IMR-90 (cell line): ENCODE measurements at regions not wholly inside any gene's neighbourhood (a gene's known extent, or its start where the extent isn't known, plus 50 kb on each side); places are given as distances from the start of the nearest gene placed in this dataset.

Source experiments
- ATAC-seq: fragments of 200-7000 bp; cut with Tn5 transposase; 2 replicates; pipeline ENCODE4 v1.9.1; 2020; ENCODE audit warnings: low read depth, mild to moderate bottlenecking, moderate library complexity
- BruUV-seq: library from RNA; stranded (reverse); fragments of 400-500 nt; replicated peaks from 2 replicates; lab custom pipeline; 2021; lab: Mats Ljungman, UMichigan
- CTCF ChIA-PET: fragments of 300-600 bp; formaldehyde crosslinking; extraction: SDS; loops from one replicate; lab custom pipeline; 2021; ENCODE audit warnings: antibody characterized with exemption; lab: Yijun Ruan, JAX
- POLR2A ChIA-PET: fragments of 300-600 bp; sonication (Branson Sonifier 250); formaldehyde crosslinking; loops from one replicate; lab custom pipeline; 2022; ENCODE audit warnings: antibody characterized with exemption; ENCODE audit not compliant: unreplicated experiment; lab: Charles Lee
- DNase-seq: peaks from one replicate; pipeline ENCODE4 v3.0.0; 2013
- H2AFZ ChIP-seq: replicated peaks from 2 replicates; pipeline ENCODE3; 2013; ENCODE audit warnings: low read length, mild to moderate bottlenecking; ENCODE audit not compliant: poor library complexity
- H2AK5ac ChIP-seq: 2 replicates; pipeline ENCODE4 v1.6.1; 2013; ENCODE audit warnings: low read depth, low read length, inconsistent platforms
- H2AK9ac ChIP-seq: replicated peaks from 2 replicates; pipeline ENCODE3; 2013; ENCODE audit warnings: mild to moderate bottlenecking, low read depth, low read length, moderate library complexity; ENCODE audit not compliant: poor library complexity
- H2BK120ac ChIP-seq: 2 replicates; pipeline ENCODE4 v1.6.1; 2013; ENCODE audit warnings: low read depth, low read length, inconsistent platforms
- H2BK15ac ChIP-seq: 3 replicates; pipeline ENCODE4 v1.6.1; 2013; ENCODE audit warnings: low read depth, low read length, inconsistent platforms
- H2BK20ac ChIP-seq: 2 replicates; pipeline ENCODE4 v1.6.1; 2013; ENCODE audit warnings: low read depth, mild to moderate bottlenecking, inconsistent platforms, low read length, moderate library complexity
- H2BK5ac ChIP-seq: 2 replicates; pipeline ENCODE4 v1.6.1; 2013; ENCODE audit warnings: mild to moderate bottlenecking, low read depth, low read length, inconsistent platforms; ENCODE audit not compliant: poor library complexity, severe bottlenecking
- H3K14ac ChIP-seq: replicated peaks from 2 replicates; pipeline ENCODE4 v1.6.1; 2013; ENCODE audit warnings: low read depth, low read length, inconsistent platforms
- H3K18ac ChIP-seq: 2 replicates; pipeline ENCODE4 v1.6.1; 2013; ENCODE audit warnings: low read depth, low read length, control low read depth
- H3K23ac ChIP-seq: 2 replicates; pipeline ENCODE4 v1.6.1; 2013; ENCODE audit warnings: low read depth, low read length, inconsistent platforms
- H3K27ac ChIP-seq: 2 replicates; pipeline ENCODE4 v1.5.1; 2013; ENCODE audit warnings: mild to moderate bottlenecking, control low read depth, low read length; ENCODE audit not compliant: insufficient read depth
- H3K27me3 ChIP-seq: 2 replicates; pipeline ENCODE4 v1.6.1; 2013; ENCODE audit warnings: low read length; ENCODE audit not compliant: control insufficient read depth, insufficient read depth
- H3K36me3 ChIP-seq: 2 replicates; pipeline ENCODE4 v1.6.1; 2013; ENCODE audit warnings: low read length, mixed read lengths; ENCODE audit not compliant: control insufficient read depth, insufficient read depth
- H3K4ac ChIP-seq: 2 replicates; pipeline ENCODE4 v1.6.1; 2013; ENCODE audit warnings: low read depth, low read length, inconsistent platforms
- H3K4me1 ChIP-seq: 2 replicates; pipeline ENCODE4 v1.6.1; 2013; ENCODE audit warnings: low read length, mixed read lengths; ENCODE audit not compliant: control insufficient read depth, insufficient read depth
- H3K4me2 ChIP-seq: 2 replicates; pipeline ENCODE4 v1.6.1; 2013; ENCODE audit warnings: low read depth, mild to moderate bottlenecking, control low read depth, low read length, moderate library complexity
- H3K4me3 ChIP-seq: 2 replicates; pipeline ENCODE4 v1.5.1; 2013; ENCODE audit warnings: low read depth, mild to moderate bottlenecking, control low read depth, low read length, moderate library complexity; ENCODE audit not compliant: insufficient read depth
- H3K56ac ChIP-seq: 2 replicates; pipeline ENCODE4 v1.6.1; 2013; ENCODE audit warnings: low read length, inconsistent platforms; ENCODE audit not compliant: insufficient read depth; ENCODE audit errors: extremely low read depth
- H3K79me1 ChIP-seq, 2 experiments: 2 replicates each; pipeline ENCODE4 v1.6.1; 2013; ENCODE audit warnings: low read length in 2 of 2, inconsistent platforms in 1 of 2, low read depth in 1 of 2
- H3K9ac ChIP-seq: 2 replicates; pipeline ENCODE4 v1.6.1; 2013; ENCODE audit warnings: low read depth, low read length, control low read depth
- H3K9me1 ChIP-seq: 2 replicates; pipeline ENCODE4 v1.6.1; 2013; ENCODE audit warnings: low read length, inconsistent platforms; ENCODE audit not compliant: insufficient read depth
- H3K9me3 ChIP-seq: 2 replicates; pipeline ENCODE4 v1.6.1; 2013; ENCODE audit warnings: low read length; ENCODE audit not compliant: control insufficient read depth, insufficient read depth
- H4K20me1 ChIP-seq: 2 replicates; pipeline ENCODE4 v1.6.1; 2013; ENCODE audit warnings: low read length, inconsistent platforms; ENCODE audit not compliant: insufficient read depth
- H4K5ac ChIP-seq: 2 replicates; pipeline ENCODE4 v1.6.1; 2013; ENCODE audit warnings: mild to moderate bottlenecking, low read depth, low read length, control low read depth
- H4K8ac ChIP-seq, 2 experiments: 2 replicates each; pipeline ENCODE4 v1.6.1; 2013; ENCODE audit warnings: low read depth in 2 of 2, low read length in 2 of 2, control low read depth in 1 of 2, inconsistent platforms in 1 of 2
- H4K91ac ChIP-seq: 2 replicates; pipeline ENCODE4 v1.6.1; 2013; ENCODE audit warnings: low read depth, low read length, inconsistent platforms; ENCODE audit not compliant: insufficient read depth
- BHLHE40 ChIP-seq: fragments of 150-350 bp; IDR thresholded peaks from 2 replicates; pipeline ENCODE4 v1.6.1; 2016; ENCODE audit warnings: mild to moderate bottlenecking, low read depth, low read length
- CEBPB ChIP-seq: IDR thresholded peaks from 2 replicates; pipeline ENCODE4 v1.6.1; 2012; ENCODE audit warnings: low read depth, low read length, improper control_type of control experiment
- CHD1 ChIP-seq: IDR thresholded peaks from 2 replicates; pipeline ENCODE4 v1.6.1; 2012; ENCODE audit warnings: low read depth, low read length, improper control_type of control experiment
- CTCF ChIP-seq: conservative IDR thresholded peaks from 2 replicates; pipeline ENCODE4 v1.5.1; 2012; ENCODE audit warnings: mild to moderate bottlenecking, low read depth, low read length, improper control_type of control experiment
- ELK1 ChIP-seq: fragments of 150-350 bp; IDR thresholded peaks from 2 replicates; pipeline ENCODE4 v1.6.1; 2016; ENCODE audit warnings: low read depth, mild to moderate bottlenecking, low read length, moderate library complexity, borderline replicate concordance
- FOS ChIP-seq: fragments of 150-350 bp; IDR thresholded peaks from 2 replicates; pipeline ENCODE4 v1.6.1; 2016; ENCODE audit warnings: low read depth, low read length
- MAFK ChIP-seq: IDR thresholded peaks from 2 replicates; pipeline ENCODE4 v1.6.1; 2012; ENCODE audit warnings: low read depth, low read length, improper control_type of control experiment
- MAZ ChIP-seq: IDR thresholded peaks from 2 replicates; pipeline ENCODE4 v1.6.1; 2012; ENCODE audit warnings: low read depth, mild to moderate bottlenecking, low read length, improper control_type of control experiment, moderate library complexity, borderline replicate concordance
- MXI1 ChIP-seq: IDR thresholded peaks from 2 replicates; pipeline ENCODE4 v1.6.1; 2012; ENCODE audit warnings: low read depth, mild to moderate bottlenecking, low read length, moderate library complexity, borderline replicate concordance
- NFE2L2 ChIP-seq: fragments of 150-350 bp; IDR thresholded peaks from 2 replicates; pipeline ENCODE4 v1.6.1; 2016; ENCODE audit warnings: low read depth, mild to moderate bottlenecking, low read length
- POLR2A ChIP-seq: IDR thresholded peaks from 2 replicates; pipeline ENCODE4 v1.6.1; 2012; ENCODE audit warnings: mild to moderate bottlenecking, low read depth, low read length
- RAD21 ChIP-seq: IDR thresholded peaks from 2 replicates; pipeline ENCODE4 v1.6.1; 2012; ENCODE audit warnings: low read length, improper control_type of control experiment
- RCOR1 ChIP-seq: IDR thresholded peaks from 2 replicates; pipeline ENCODE4 v1.6.1; 2012; ENCODE audit warnings: mild to moderate bottlenecking, low read length, improper control_type of control experiment; ENCODE audit not compliant: insufficient replicate concordance
- RFX5 ChIP-seq: IDR thresholded peaks from 2 replicates; pipeline ENCODE4 v1.8.0; 2012; ENCODE audit warnings: low read depth, mild to moderate bottlenecking, low read length, moderate library complexity
- SMC3 ChIP-seq: fragments of 150-350 bp; IDR thresholded peaks from 2 replicates; pipeline ENCODE4 v1.6.1; 2016; ENCODE audit warnings: low read depth, mild to moderate bottlenecking, antibody characterized with exemption, low read length, moderate library complexity
- WGBS, 2 experiments: methylation state at CpG; one replicate each; pipeline versions ENCODE4 v1.1.5 to v1.1.7; 2013; ENCODE audit warnings: missing lambda C conversion rate in 2 of 2; ENCODE audit not compliant: insufficient read length in 1 of 2; ENCODE audit errors: extremely low coverage in 2 of 2; 5-methylcytosine and 5-hydroxymethylcytosine counted together
- dilution Hi-C: fragments of 300-500 bp; cut with HindIII; formaldehyde crosslinking; loops from one replicate; pipeline ENCODE4 v1.14.3; 2018; ENCODE audit warnings: low sequenced_read_pairs; ENCODE audit not compliant: unreplicated experiment
- in situ Hi-C: fragments of 300-500 bp; cut with MboI; formaldehyde crosslinking; loops from 3 replicates; pipeline ENCODE4 v1.14.3; 2019; ENCODE audit warnings: low sequenced_read_pairs, inconsistent platforms, mixed read lengths
- intact Hi-C: fragments of 100-400 bp; cut with micrococcal nuclease; formaldehyde crosslinking; loops from 2 replicates; pipeline ENCODE4 v1.10.0; 2022
- TF ChIP-seq, protein P1 (sequence below): fragments of 150-350 bp; IDR thresholded peaks from 2 replicates; pipeline ENCODE4 v1.6.1; 2017; ENCODE audit warnings: mild to moderate bottlenecking, antibody characterized with exemption, low read length, low read depth

- no peak overlapping the region for H3K56ac ChIP-seq
- no peak overlapping the region for H4K5ac ChIP-seq
- H2BK5ac ChIP-seq, result no peak overlapping the region
- TF ChIP-seq, protein P1, sequence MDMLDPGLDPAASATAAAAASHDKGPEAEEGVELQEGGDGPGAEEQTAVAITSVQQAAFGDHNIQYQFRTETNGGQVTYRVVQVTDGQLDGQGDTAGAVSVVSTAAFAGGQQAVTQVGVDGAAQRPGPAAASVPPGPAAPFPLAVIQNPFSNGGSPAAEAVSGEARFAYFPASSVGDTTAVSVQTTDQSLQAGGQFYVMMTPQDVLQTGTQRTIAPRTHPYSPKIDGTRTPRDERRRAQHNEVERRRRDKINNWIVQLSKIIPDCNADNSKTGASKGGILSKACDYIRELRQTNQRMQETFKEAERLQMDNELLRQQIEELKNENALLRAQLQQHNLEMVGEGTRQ, result no peak
- TF ChIP-seq MXI1 (no peak), MAFK (no peak), NFE2L2 (no peak), SMC3 (no peak), RAD21 (no peak), POLR2A (no peak), ELK1 (no peak), RCOR1 (no peak), CTCF (no peak), FOS (no peak), CEBPB (no peak), RFX5 (no peak), BHLHE40 (no peak), CHD1 (no peak), MAZ (no peak)
- H4K91ac ChIP-seq, result no peak overlapping the region
- peaks cover 16% of the 10 kb centered on the region for H4K20me1 ChIP-seq
- no peak overlapping the region for H3K14ac ChIP-seq
- H2AK9ac ChIP-seq, result no peak overlapping the region
- no peak overlapping the region for H3K4me3 ChIP-seq
- dilution Hi-C loops, result no loop called here
- no peak overlapping the region for H3K4ac ChIP-seq
- no peak overlapping the region for H3K18ac ChIP-seq
- intact Hi-C loops, result loop anchor here (10.0 kb wide), 3 partner anchors 88 to 202 kb away; partner anchors contain the start of gene ZNF777
- H3K23ac ChIP-seq, result no peak overlapping the region
- H2BK120ac ChIP-seq, result no peak overlapping the region
- H2AK5ac ChIP-seq, result no peak overlapping the region
- no peak for ATAC-seq
- no peak overlapping the region for H3K4me2 ChIP-seq
- H2BK15ac ChIP-seq, result no peak overlapping the region
- H2BK20ac ChIP-seq, result no peak overlapping the region
- no TSS peak for BruUV-seq
- H3K9me1 ChIP-seq, result peaks cover 2% of the 10 kb centered on the region; the same call in 1 of the 2 replicates
- no peaks in the 10 kb centered on the region for H3K9me3 ChIP-seq
- peaks cover 21% of the 10 kb centered on the region for H3K27me3 ChIP-seq
- CTCF ChIA-PET, result interaction anchor here (1.1 kb wide), 1 partner anchor 317 kb away, joined by 3 read pairs; no protein-coding TSS in a partner anchor
- no CpG with 5 or more reads among the region's 10 CpGs for WGBS, 2 experiments
- H3K36me3 ChIP-seq, result no peaks in the 10 kb centered on the region
- H3K4me1 ChIP-seq, result peaks cover 3% of the 10 kb centered on the region; the same call in 1 of the 2 replicates
- POLR2A ChIA-PET, result no interaction called here
- no peak for DNase-seq
- H3K27ac ChIP-seq, result no peak overlapping the region
- in situ Hi-C loops, result no loop called here
- H3K79me1 ChIP-seq, result peaks cover 11 to 18% of the 10 kb centered on the region in 2 experiments
- no peak overlapping the region for H3K9ac ChIP-seq
- H2AFZ ChIP-seq, result no peak overlapping the region
- no peak overlapping the region for H4K8ac ChIP-seq
Measured at GRCh38 chr7:149626972-149627371, 129.4 kb upstream of the ZNF746 start.
